Fibroblast of mammary gland (primary cell): ENCODE measurements at regions not wholly inside any gene's neighbourhood (a gene's known extent, or its start where the extent isn't known, plus 50 kb on each side); places are given as distances from the start of the nearest gene placed in this dataset.

Experiments used
- DNase-seq: peaks from one replicate; pipeline ENCODE4 v3.0.0-alpha.2; 2010; ENCODE audit warnings: low read depth
- H3K4me3 ChIP-seq: 2 replicates; pipeline ENCODE4 v1.5.1; 2011; ENCODE audit warnings: low read depth, mild to moderate bottlenecking, low read length, moderate library complexity; ENCODE audit not compliant: control insufficient read depth
- CTCF ChIP-seq: conservative IDR thresholded peaks from 2 replicates; pipeline ENCODE4 v1.5.1; 2011; ENCODE audit warnings: low read depth, low read length, inconsistent platforms; ENCODE audit not compliant: control insufficient read depth, insufficient read depth

- no peak for DNase-seq
- TF ChIP-seq CTCF, result no peak
- H3K4me3 ChIP-seq, result no peak overlapping the region
Measured at GRCh38 chr21:23921670-23922418, 1685.4 kb downstream of the MRPL39 start.

GRCh38 chr21:23900727-23901126 lies 1706.6 kb downstream of the MRPL39 start:
- H3K4me3 ChIP-seq, result no peak overlapping the region
- no peak for DNase-seq
- TF ChIP-seq CTCF, result no peak

GRCh38 chr21:23899561-23899960 lies 1707.7 kb downstream of the MRPL39 start:
- no peak overlapping the region for H3K4me3 ChIP-seq
- TF ChIP-seq CTCF, result no peak
- no peak for DNase-seq

GRCh38 chr21:23890652-23891051 lies 1716.6 kb downstream of the MRPL39 start:
- H3K4me3 ChIP-seq, result no peak overlapping the region
- no peak for DNase-seq
- no peak for TF ChIP-seq CTCF

GRCh38 chr21:23887725-23888306 lies 1719.5 kb downstream of the MRPL39 start:
- no peak for TF ChIP-seq CTCF
- no peak overlapping the region for H3K4me3 ChIP-seq
- no peak for DNase-seq

- no peak for TF ChIP-seq CTCF
- no peak overlapping the region for H3K4me3 ChIP-seq
- DNase-seq, result no peak
Measured at GRCh38 chr21:23886828-23887724, 1720.2 kb downstream of the MRPL39 start.
